HAP-1 (cell line): ENCODE measurements at regions not wholly inside any gene's neighbourhood (a gene's known extent, or its start where the extent isn't known, plus 50 kb on each side); places are given as distances from the start of the nearest gene placed in this dataset.

Source experiments
- DNase-seq, 2 experiments: peaks; one replicate each; pipeline ENCODE4 v3.0.0-alpha.2; 2016 to 2020; ENCODE audit warnings: low spot score in 2 of 2
- H3K27me3 ChIP-seq: fragments of 250-450 bp; sonication (Bioruptor Pico); 2 replicates; pipeline ENCODE4 v1.5.1; 2020; ENCODE audit warnings: low read depth, mild to moderate bottlenecking, moderate library complexity
- H3K36me3 ChIP-seq: fragments of 250-450 bp; sonication (Bioruptor Pico); replicated peaks from 2 replicates; pipeline ENCODE4 v1.5.1; 2020; ENCODE audit warnings: mild to moderate bottlenecking
- H3K4me1 ChIP-seq: fragments of 250-450 bp; sonication (Bioruptor Pico); 2 replicates; pipeline ENCODE4 v1.5.1; 2020; ENCODE audit warnings: mild to moderate bottlenecking
- H3K4me3 ChIP-seq: fragments of 250-450 bp; sonication (Bioruptor Pico); 2 replicates; pipeline ENCODE4 v1.5.1; 2020; ENCODE audit warnings: mild to moderate bottlenecking, moderate library complexity
- H3K9me3 ChIP-seq: fragments of 250-450 bp; sonication (Bioruptor Pico); 2 replicates; pipeline ENCODE4 v1.5.1; 2020; ENCODE audit warnings: mild to moderate bottlenecking, moderate library complexity
- in situ Hi-C: fragments of 300-500 bp; cut with MboI; formaldehyde crosslinking; loops from 3 replicates; pipeline ENCODE4 v1.14.3; 2020; ENCODE audit warnings: low sequenced_read_pairs, inconsistent platforms, mixed read lengths

DNA sequence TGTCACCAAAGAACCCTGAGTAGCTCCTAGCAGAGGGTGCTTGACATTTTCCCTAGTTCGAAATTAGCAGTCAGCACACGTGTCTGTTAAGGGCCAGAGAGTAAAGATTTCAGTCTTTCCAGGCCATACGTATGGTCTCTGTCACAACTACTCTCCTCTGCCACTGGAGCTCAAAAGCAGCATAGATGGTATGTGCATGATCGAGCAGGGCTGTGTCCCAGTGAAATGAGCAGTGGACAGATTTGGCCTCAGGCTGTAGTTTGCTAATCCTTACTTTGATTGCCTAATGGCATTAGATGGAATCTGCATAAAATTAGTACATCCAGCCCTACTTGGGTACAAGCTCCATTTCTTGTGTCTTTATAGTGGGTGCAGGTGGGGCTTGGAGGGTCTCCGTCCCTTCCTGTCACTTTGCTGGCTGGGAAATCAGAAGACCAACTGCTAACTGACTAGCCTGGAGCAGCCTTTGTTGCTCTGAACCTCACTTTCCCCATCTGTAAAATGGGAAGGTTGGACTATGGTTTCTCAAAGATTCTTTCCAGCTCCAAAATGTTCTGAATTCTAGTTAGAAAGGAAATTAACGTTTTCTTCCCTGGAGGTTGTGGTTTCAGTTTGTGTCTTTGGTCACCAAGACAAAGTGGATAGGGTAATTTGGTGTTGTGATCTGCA lies 108.5 kb downstream of the GLI2 start:
- in situ Hi-C loops = no loop called here
- Histone ChIP-seq H3K27me3 (no peaks in the 10 kb centered on the region), H3K4me3 (no peak overlapping the region), H3K9me3 (no peaks in the 10 kb centered on the region), H3K36me3 (0 out of 2 replicates have a peak, but pooled peaks cover under 1% of the 10 kb centered on the region), H3K4me1 (peaks cover 2% of the 10 kb centered on the region; the same call in 1 of the 2 replicates)
- peak; percentile 5 to 47 for DNase-seq

GRCh38 chr2:120845277-120845676 lies 109.6 kb downstream of the GLI2 start:
- Histone ChIP-seq H3K27me3 (no peaks in the 10 kb centered on the region), H3K4me1 (peaks cover 9% of the 10 kb centered on the region), H3K9me3 (no peaks in the 10 kb centered on the region), H3K4me3 (no peak overlapping the region), H3K36me3 (0 out of 2 replicates have a peak, but pooled peaks cover 4% of the 10 kb centered on the region)
- no peak for DNase-seq
- in situ Hi-C loops = no loop called here

DNA sequence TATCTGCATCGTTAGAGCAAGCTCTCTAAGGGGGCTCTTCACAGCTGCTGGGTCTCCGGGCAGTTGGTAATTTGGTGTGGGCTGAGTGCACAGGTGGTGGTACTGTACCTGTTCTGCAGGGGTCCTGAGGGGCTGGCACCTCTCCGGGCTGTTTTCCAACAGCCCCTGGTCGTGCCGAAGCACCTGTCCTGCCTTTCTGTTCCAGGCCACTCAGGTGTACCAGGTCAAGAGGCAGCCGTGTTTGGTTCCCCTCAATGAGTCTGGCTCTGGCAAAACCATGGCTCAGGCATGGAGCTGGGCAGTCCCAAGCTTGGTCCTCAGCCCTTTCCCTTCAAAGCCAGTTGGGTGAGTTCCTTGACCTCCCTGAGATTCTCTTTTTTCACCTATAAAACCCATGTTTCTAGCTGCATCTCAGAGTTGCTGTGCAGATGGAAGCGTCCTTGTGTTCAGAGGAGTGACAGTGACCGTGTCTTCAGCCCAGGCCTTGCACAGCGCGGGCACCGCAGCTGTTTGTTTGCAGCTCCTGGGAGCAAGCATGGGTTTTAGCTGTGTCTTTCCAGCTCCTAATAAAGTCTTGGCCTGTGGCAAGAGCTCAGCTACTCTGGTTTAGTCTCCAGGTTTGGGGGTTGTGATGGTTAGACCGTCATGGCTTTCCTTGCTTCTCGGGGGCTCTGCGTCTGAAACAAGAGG lies 110.9 kb downstream of the GLI2 start:
- no peak for DNase-seq
- no peaks in the 10 kb centered on the region for H3K27me3 ChIP-seq
- in situ Hi-C loops = no loop called here
- peaks cover 19% of the 10 kb centered on the region for H3K4me1 ChIP-seq
- no peak overlapping the region for H3K4me3 ChIP-seq
- no peaks in the 10 kb centered on the region for H3K9me3 ChIP-seq
- 0 out of 2 replicates have a peak, but pooled peaks cover 4% of the 10 kb centered on the region for H3K36me3 ChIP-seq

DNA sequence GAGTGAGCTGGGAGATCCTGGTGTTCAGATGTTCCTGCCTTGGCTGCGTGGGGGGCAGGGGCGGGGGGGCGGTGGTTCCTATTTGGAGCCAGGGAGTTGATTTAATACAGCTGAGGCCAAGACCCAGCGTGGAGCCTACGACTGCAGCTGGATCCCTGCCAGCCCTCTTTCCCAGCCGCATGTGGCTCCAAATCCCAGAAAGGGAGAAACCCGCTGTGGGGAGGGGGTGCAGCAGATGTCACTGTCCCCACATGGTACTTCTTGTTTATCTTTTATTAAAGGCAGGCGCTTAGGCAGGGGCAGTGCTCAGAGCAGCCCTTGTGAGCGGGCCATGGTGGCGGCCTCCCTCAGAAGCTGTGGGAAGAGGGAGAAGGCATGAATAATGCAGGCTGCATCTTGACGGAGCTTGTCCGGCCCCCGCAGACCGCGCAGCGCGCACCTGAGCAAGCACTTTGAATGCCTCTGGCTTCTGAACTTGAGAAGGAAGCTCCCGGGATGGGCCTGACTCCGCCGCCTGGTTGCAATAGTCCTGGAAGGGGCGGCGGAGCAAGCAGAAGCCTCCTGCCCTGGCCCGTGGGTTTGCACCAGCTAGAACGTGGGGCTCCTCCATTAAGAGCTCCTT lies 112.1 kb downstream of the GLI2 start:
- Histone ChIP-seq H3K36me3 (0 out of 2 replicates have a peak, but pooled peaks cover 4% of the 10 kb centered on the region), H3K9me3 (no peaks in the 10 kb centered on the region), H3K4me1 (peaks cover 19% of the 10 kb centered on the region), H3K27me3 (no peaks in the 10 kb centered on the region), H3K4me3 (no peak overlapping the region)
- DNase-seq = no peak
- in situ Hi-C loops = no loop called here

- H3K4me1 ChIP-seq = peaks cover 17% of the 10 kb centered on the region
- H3K4me3 ChIP-seq = no peak overlapping the region
- in situ Hi-C loops = no loop called here
- no peaks in the 10 kb centered on the region for H3K9me3 ChIP-seq
- H3K27me3 ChIP-seq = no peaks in the 10 kb centered on the region
- no peak for DNase-seq
- 0 out of 2 replicates have a peak, but pooled peaks cover 4% of the 10 kb centered on the region for H3K36me3 ChIP-seq
Measured at GRCh38 chr2:120849278-120849677, 113.6 kb downstream of the GLI2 start.

GRCh38 chr2:120850551-120850950 lies 114.9 kb downstream of the GLI2 start:
- peak; percentile 63 to 69 for DNase-seq
- 0 out of 2 replicates have a peak, but pooled peaks cover 4% of the 10 kb centered on the region for H3K36me3 ChIP-seq
- in situ Hi-C loops = no loop called here
- no peak overlapping the region for H3K4me3 ChIP-seq
- peaks cover 17% of the 10 kb centered on the region for H3K4me1 ChIP-seq
- no peaks in the 10 kb centered on the region for H3K27me3 ChIP-seq
- no peaks in the 10 kb centered on the region for H3K9me3 ChIP-seq

DNA sequence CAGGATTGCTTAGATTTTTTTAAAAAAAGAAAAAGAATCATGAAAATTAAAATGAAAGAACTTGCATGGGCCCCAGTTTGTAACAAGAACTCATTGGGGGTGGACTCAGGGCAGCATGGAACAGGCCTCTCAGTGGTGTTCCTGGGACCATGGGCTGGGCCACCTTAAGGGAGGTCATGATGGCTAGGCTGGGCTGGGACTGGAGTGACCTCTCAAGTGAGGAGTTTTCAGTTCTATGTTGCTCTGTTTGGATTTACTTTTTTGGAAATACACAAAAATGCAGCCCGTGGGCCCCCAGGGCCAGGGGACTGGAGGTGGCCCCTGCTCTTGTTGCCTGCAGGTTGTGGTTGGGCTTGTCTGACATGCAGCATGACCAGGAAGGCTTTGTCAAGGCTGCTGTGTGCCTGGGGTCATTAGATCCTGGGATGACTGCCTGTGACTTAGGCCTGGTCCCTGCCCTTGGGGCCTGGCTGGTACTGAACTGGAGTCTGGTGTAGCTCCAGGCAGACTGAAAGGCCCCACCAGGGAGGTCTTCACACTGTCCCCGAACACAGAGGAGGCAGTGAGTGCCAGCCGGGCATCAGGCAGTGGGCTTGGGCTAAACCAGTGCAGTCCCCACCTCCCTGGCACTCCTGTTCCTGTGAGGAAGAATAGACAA lies 115.6 kb downstream of the GLI2 start:
- peaks cover 17% of the 10 kb centered on the region for H3K4me1 ChIP-seq
- DNase-seq = peak in 1 of 2 experiments; percentile 31
- no peaks in the 10 kb centered on the region for H3K9me3 ChIP-seq
- H3K4me3 ChIP-seq = no peak overlapping the region
- H3K27me3 ChIP-seq = no peaks in the 10 kb centered on the region
- 0 out of 2 replicates have a peak, but pooled peaks cover 4% of the 10 kb centered on the region for H3K36me3 ChIP-seq
- in situ Hi-C loops = no loop called here

DNA sequence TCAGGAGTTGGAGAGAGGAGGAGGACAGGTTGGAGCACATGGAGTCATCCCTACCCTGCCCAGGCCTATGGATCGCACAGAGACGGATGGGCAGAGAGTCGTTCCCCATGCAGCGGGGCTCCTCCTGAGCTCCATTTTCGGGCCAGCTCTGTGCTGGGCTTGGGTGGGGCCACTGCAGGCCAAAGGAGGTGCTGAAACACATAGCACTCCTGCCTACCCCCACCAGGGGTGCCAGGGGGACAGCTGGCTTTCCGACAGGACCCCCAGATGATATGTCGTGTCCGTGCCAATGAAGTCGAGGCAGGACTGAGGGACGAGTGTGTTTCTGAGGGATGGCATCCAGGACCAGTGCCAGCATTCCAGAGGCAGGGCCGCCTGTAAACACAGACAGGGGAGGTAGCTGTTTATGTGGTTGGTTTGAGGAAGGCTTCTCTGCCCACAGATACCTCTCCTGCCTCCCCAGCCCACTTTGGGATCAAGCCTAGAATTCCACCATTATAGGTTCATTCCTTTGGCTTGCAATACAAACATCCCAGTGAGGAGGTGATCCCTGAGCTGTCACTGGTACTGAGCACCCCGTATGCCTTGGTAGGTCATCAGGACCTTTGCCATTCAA lies 116.6 kb downstream of the GLI2 start:
- H3K36me3 ChIP-seq = 0 out of 2 replicates have a peak, but pooled peaks cover 4% of the 10 kb centered on the region
- in situ Hi-C loops = no loop called here
- H3K4me1 ChIP-seq = peaks cover 17% of the 10 kb centered on the region
- no peaks in the 10 kb centered on the region for H3K27me3 ChIP-seq
- H3K9me3 ChIP-seq = no peaks in the 10 kb centered on the region
- H3K4me3 ChIP-seq = no peak overlapping the region
- no peak for DNase-seq

- in situ Hi-C loops = no loop called here
- H3K36me3 ChIP-seq = 0 out of 2 replicates have a peak, but pooled peaks cover 4% of the 10 kb centered on the region
Measured at GRCh38 chr2:120853306-120854013, 117.8 kb downstream of the GLI2 start.

DNA sequence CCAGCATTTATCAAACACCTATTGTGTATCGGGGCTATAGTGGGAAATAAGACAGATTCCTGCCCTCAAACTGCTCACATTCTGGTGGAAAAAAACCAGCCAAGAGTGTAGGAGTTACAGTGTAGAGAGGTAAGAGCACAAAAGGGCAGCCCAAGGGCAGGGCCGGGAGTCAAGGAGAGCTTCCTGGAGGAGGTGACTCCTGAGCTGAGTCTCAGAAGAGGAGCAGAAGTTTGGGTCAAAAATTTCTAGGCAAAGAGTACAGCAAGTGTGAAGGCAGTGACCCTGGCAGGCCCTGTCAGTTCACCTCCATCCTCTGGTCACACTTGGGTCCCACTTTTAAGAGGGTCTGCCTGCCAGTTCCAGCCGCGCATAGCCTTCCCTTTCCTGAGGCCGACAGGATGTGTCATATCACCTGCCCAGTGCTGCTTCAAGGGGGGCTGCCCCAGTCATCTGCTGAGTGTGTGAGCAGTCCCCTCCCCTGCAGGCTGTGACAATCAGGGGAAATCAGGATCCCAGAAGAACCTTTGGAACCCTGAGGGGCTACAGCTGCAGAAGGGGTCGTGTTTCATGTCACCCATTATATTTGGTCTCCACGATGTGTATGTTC lies 118.4 kb downstream of the GLI2 start:
- Histone ChIP-seq H3K4me3 (no peak overlapping the region), H3K27me3 (no peaks in the 10 kb centered on the region), H3K9me3 (no peaks in the 10 kb centered on the region), H3K36me3 (0 out of 2 replicates have a peak, but pooled peaks cover 4% of the 10 kb centered on the region), H3K4me1 (peaks cover 17% of the 10 kb centered on the region)
- no peak for DNase-seq
- in situ Hi-C loops = no loop called here

More at GRCh38 chr2:120853306-120854013, 117.8 kb downstream of the GLI2 start:
- no peak for DNase-seq
- Histone ChIP-seq H3K4me3 (no peak overlapping the region), H3K4me1 (peaks cover 17% of the 10 kb centered on the region), H3K27me3 (no peaks in the 10 kb centered on the region), H3K9me3 (no peaks in the 10 kb centered on the region)

DNA sequence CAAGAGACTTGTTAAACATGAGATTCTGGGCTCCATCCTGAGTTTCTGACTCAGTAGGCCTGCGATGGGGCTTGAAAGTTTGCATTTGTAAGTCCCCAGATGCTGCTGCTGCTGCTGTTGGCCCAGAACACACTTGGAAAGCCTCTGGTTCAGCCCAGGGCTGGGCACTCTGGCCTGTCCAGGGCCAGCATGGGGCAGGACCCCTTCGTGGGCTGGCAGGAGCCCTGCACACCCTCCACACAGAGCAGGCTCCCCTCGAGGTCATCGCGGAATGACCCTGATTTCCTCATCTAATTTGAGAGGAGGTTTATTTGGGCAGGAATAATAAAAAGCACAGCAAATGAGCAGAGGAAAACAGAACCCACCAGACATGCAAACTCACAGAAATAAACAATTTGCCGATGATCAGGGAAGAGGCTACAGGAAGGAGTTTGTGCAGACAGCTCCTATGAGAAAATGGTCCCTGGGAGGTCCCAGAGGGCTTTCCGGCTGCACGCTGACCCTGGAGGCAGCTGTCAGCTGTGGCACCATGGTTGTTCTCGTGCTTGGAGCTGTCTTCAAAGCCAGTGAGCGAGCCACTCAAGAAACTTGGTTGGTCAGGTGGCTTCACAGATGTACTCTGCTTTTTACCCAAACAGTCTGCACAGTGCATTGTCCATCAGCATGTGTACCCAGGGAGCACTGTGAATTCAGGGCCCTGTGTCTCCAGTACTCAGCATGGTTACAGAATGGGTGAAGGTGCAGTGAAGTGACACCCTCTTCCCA lies 119.3 kb downstream of the GLI2 start:
- no peak for DNase-seq
- H3K9me3 ChIP-seq = no peaks in the 10 kb centered on the region
- H3K36me3 ChIP-seq = no peaks in the 10 kb centered on the region
- H3K27me3 ChIP-seq = no peaks in the 10 kb centered on the region
- in situ Hi-C loops = no loop called here
- H3K4me1 ChIP-seq = peaks cover 13% of the 10 kb centered on the region
- no peak overlapping the region for H3K4me3 ChIP-seq

- in situ Hi-C loops = no loop called here
- no peak overlapping the region for H3K4me3 ChIP-seq
- no peaks in the 10 kb centered on the region for H3K27me3 ChIP-seq
- H3K9me3 ChIP-seq = no peaks in the 10 kb centered on the region
- no peak for DNase-seq
- H3K36me3 ChIP-seq = no peaks in the 10 kb centered on the region
- H3K4me1 ChIP-seq = peaks cover 4% of the 10 kb centered on the region
Measured at GRCh38 chr2:120855855-120856405, 120.3 kb downstream of the GLI2 start.
